Esophagus muscularis mucosa (tissue), 4 donors: ENCODE measurements at regions not wholly inside any gene's neighbourhood (a gene's known extent, or its start where the extent isn't known, plus 50 kb on each side); places are given as distances from the start of the nearest gene placed in this dataset.

Source experiments
- DNase-seq: peaks from one replicate; pipeline ENCODE4 v3.0.0-alpha.2; 2017; ENCODE audit errors: extremely low spot score
- H3K27ac ChIP-seq, 4 donors: fragments of 200-600 bp; sonication (generic); replicated peaks in 1 of 4; 1 replicate in 3 of 4; 2 replicates in 1 of 4; pipeline ENCODE4 v1.5.1; 2016 to 2019; ENCODE audit warnings: mild to moderate bottlenecking in 1 of 4
- H3K27me3 ChIP-seq, 4 donors: fragments of 200-600 bp; sonication (generic); one replicate each; pipeline versions ENCODE4 v1.5.1 to v1.6.0; 2016 to 2019
- H3K36me3 ChIP-seq, 4 donors: fragments of 200-600 bp; sonication (generic); one replicate each; pipeline ENCODE4 v1.5.1; 2016 to 2019
- H3K4me1 ChIP-seq, 4 donors: fragments of 200-600 bp; sonication (generic); one replicate each; pipeline ENCODE4 v1.5.1; 2016 to 2019
- H3K4me3 ChIP-seq, 4 donors: fragments of 200-600 bp; sonication (generic); 1 replicate in 2 of 4; 2 replicates in 2 of 4; pipeline ENCODE4 v1.5.1; 2016 to 2019; ENCODE audit warnings: mild to moderate bottlenecking in 4 of 4, moderate library complexity in 1 of 4
- H3K9me3 ChIP-seq, 4 donors: fragments of 200-600 bp; sonication (generic); 1 replicate in 3 of 4; 2 replicates in 1 of 4; pipeline ENCODE4 v1.5.1; 2016 to 2019
- EP300 ChIP-seq: sonication (generic); formaldehyde crosslinking; IDR thresholded peaks from one replicate; pipeline ENCODE4 v1.6.1; 2017; ENCODE audit warnings: antibody characterized with exemption
- POLR2A ChIP-seq: fragments of 450-650 bp; IDR thresholded peaks from one replicate; pipeline ENCODE4 v1.6.1; 2017; ENCODE audit warnings: antibody characterized with exemption, moderate library complexity, mild to moderate bottlenecking, low read depth
- POLR2AphosphoS5 ChIP-seq, 2 donors: sonication (generic); formaldehyde crosslinking; IDR thresholded peaks; one replicate each; pipeline ENCODE4 v1.6.1; 2017; ENCODE audit warnings: antibody characterized with exemption in 2 of 2
- WGBS: methylation state at CpG from one replicate; pipeline ENCODE4 v1.1.5; 2018; 5-methylcytosine and 5-hydroxymethylcytosine counted together
- intact Hi-C: fragments of 100-400 bp; cut with DNase I; formaldehyde crosslinking; loops from one replicate; pipeline ENCODE4 v1.15.1; 2023
- TF ChIP-seq, protein P1 (sequence below), 3 experiments: fragments of 200-600 bp in 2 of 3; fragments of 450-650 bp in 1 of 3; sonication (generic) in 2 of 3; IDR thresholded peaks; one replicate each; pipeline ENCODE4 v1.5.1; 2017 to 2019; ENCODE audit warnings: antibody characterized with exemption in 3 of 3, mild to moderate bottlenecking in 2 of 3, moderate library complexity in 1 of 3

DNA sequence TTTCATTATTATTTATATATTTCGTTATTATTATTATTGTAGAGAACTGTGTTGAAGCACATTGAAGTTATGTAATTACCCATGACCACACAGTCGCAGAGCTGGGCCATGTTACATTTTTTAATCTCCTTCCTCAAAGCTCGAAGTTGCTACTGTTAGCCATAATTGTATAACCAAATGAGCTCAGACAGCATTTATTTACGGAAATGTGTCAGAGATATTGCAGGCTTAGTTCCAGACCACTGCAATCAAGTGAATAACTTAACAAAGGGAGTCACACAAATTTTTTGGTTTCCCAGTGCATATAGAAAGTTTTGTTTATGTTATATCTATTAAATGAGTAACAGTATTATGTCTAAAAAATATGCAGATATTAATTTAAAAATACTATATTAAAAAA lies 147.1 kb upstream of the SLITRK1 start:
- Histone ChIP-seq H3K36me3 (no peaks in the 10 kb centered on the region), H3K27ac (no peak overlapping the region), H3K4me1 (no peaks in the 10 kb centered on the region), H3K27me3 (no peaks in the 10 kb centered on the region), H3K9me3 (no peaks in the 10 kb centered on the region), H3K4me3 (no peak overlapping the region)
- no peak for DNase-seq
- TF ChIP-seq EP300 (no peak), POLR2AphosphoS5 (IDR thresholded peaks at IDR 0.05) (no peak), POLR2A (no peak)
- TF ChIP-seq, protein P1, sequence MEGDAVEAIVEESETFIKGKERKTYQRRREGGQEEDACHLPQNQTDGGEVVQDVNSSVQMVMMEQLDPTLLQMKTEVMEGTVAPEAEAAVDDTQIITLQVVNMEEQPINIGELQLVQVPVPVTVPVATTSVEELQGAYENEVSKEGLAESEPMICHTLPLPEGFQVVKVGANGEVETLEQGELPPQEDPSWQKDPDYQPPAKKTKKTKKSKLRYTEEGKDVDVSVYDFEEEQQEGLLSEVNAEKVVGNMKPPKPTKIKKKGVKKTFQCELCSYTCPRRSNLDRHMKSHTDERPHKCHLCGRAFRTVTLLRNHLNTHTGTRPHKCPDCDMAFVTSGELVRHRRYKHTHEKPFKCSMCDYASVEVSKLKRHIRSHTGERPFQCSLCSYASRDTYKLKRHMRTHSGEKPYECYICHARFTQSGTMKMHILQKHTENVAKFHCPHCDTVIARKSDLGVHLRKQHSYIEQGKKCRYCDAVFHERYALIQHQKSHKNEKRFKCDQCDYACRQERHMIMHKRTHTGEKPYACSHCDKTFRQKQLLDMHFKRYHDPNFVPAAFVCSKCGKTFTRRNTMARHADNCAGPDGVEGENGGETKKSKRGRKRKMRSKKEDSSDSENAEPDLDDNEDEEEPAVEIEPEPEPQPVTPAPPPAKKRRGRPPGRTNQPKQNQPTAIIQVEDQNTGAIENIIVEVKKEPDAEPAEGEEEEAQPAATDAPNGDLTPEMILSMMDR (IDR thresholded peaks at IDR 0.05): no peak
- WGBS: 69% methylated on average over 4 of the region's 4 CpGs
- intact Hi-C loops: no loop called here

DNA sequence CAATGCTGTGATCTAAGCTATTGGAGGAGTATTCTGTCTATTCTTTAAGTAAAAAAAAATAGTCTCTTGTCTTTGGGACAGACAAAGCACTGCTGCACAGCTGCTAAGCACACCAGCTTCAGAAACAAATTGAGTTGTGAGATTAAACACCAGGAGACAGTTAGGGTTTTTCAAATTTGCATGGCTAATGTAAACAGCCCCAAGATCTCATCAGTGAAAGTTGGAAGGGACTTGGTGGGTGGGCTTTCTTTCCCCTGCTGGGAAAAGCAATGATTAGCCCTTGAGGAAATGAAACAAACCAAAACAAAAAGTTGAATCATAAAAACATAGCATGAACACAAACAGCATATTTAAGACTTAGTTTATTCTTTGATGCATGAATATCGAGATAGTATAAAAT lies 143.6 kb upstream of the SLITRK1 start:
- no peak for TF ChIP-seq POLR2AphosphoS5 (IDR thresholded peaks at IDR 0.05)
- TF ChIP-seq EP300: no peak
- TF ChIP-seq POLR2A: no peak
- TF ChIP-seq, protein P1 (IDR thresholded peaks at IDR 0.05): no peak
- no peaks in the 10 kb centered on the region for H3K36me3 ChIP-seq
- intact Hi-C loops: no loop called here
- no peaks in the 10 kb centered on the region for H3K27me3 ChIP-seq
- no peak for DNase-seq
- 56% methylated on average over 1 of the region's 1 CpG for WGBS
- H3K4me3 ChIP-seq: no peak overlapping the region
- no peaks in the 10 kb centered on the region for H3K4me1 ChIP-seq
- H3K9me3 ChIP-seq: no peaks in the 10 kb centered on the region
- no peak overlapping the region for H3K27ac ChIP-seq

DNA sequence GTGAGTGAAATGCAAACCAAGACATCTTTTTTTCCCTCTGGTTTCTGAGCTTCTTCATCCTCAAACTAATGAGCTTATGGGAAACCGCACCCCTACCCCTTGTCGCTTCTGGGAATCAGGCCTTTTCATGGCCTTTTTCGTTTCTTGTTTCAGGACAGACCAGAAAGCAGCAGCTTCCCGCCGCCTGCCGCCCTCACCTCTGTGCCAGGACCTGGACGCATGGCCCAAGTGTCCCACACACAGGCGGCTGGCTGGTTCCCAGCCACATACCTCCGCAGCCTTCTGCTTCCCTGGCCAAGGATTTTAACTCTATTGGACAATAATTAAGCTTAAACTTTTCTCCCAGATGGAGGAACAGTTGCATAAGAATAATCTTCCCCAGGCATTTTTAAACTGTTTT lies 114.1 kb upstream of the SLITRK1 start:
- no peak for DNase-seq
- intact Hi-C loops: no loop called here
- Histone ChIP-seq H3K4me3 (no peak overlapping the region), H3K9me3 (no peaks in the 10 kb centered on the region), H3K27ac (no peak overlapping the region), H3K27me3 (no peaks in the 10 kb centered on the region), H3K36me3 (no peaks in the 10 kb centered on the region), H3K4me1 (no peaks in the 10 kb centered on the region)
- 85% methylated on average over 9 of the region's 9 CpGs for WGBS
- TF ChIP-seq, protein P1 (IDR thresholded peaks at IDR 0.05): no peak
- TF ChIP-seq POLR2AphosphoS5 (IDR thresholded peaks at IDR 0.05) (no peak), EP300 (no peak), POLR2A (no peak)

DNA sequence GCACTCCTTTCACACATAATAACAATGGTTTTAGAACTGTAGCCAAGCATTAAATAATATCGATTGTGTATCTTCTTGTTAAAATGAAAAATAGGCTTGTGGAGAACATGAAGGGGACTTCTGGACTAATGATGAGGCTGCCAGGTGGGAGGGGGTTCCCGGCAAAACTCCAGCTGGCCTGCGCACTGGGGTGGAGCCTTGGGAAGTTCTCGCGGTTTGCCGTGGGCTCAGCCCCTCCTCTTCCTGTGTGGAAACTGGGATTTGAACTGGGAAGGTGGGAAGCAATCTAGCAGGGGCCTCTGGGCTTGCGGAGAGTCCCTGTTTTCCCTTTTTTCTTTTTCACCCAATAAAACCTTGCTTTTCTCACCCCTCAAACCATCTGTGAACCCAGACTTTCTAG lies 113.7 kb upstream of the SLITRK1 start:
- no peaks in the 10 kb centered on the region for H3K9me3 ChIP-seq

More for the DNA sequence above, 113.7 kb upstream of the SLITRK1 start:
- Histone ChIP-seq H3K4me1 (no peaks in the 10 kb centered on the region), H3K27ac (no peak overlapping the region), H3K4me3 (no peak overlapping the region), H3K36me3 (no peaks in the 10 kb centered on the region), H3K27me3 (no peaks in the 10 kb centered on the region)
- WGBS: 96% methylated on average over 7 of the region's 7 CpGs
- TF ChIP-seq, protein P1 (IDR thresholded peaks at IDR 0.05): no peak
- no peak for TF ChIP-seq POLR2AphosphoS5 (IDR thresholded peaks at IDR 0.05)
- no peak for TF ChIP-seq POLR2A
- TF ChIP-seq EP300: no peak
- no peak for DNase-seq
- intact Hi-C loops: no loop called here
